GM18498 (cell line): ENCODE measurements at regions not wholly inside any gene's neighbourhood (a gene's known extent, or its start where the extent isn't known, plus 50 kb on each side); places are given as distances from the start of the nearest gene placed in this dataset.
"Not testable (repeated sequence)": the region's sequence is repeated elsewhere in the genome, so short reads cannot be mapped to it uniquely, and the experiment has no call there.

ENCODE experiments used
- ATAC-seq: cut with Tn5 transposase; IDR thresholded peaks from one replicate; pipeline ENCODE4 v1.9.1; 2021; ENCODE audit warnings: mild to moderate bottlenecking, moderate library complexity; ENCODE audit not compliant: unreplicated experiment

DNA sequence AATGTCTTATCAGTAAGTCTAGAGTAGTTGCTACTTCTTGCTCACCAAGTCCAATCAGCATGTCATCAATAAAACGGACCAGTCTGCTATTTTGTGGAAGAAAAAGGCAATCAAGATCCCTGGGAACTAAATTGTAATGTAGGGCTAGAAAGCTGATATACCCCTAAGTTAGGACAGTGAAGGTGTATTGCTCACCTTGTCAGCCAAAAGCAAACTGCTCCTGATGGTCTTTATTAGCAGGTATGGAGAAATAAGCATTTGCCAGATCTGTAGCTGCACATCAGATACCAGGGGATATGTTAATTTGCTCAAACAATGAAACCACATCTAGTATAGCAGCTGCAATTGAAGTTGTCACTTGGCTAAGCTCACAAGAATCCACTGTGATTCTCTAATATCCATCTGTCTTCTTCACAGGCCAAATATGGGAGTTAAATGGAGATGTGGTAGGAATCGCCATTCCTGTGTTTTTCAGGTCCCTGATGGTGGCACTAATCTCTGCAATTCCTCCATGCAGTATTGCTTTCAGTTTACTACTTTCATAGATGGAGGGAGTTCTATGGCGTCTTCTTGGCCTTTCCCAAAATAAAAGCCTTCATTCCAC, 75.0 kb downstream of the TMEM237 start:
- ATAC-seq = no peak

DNA sequence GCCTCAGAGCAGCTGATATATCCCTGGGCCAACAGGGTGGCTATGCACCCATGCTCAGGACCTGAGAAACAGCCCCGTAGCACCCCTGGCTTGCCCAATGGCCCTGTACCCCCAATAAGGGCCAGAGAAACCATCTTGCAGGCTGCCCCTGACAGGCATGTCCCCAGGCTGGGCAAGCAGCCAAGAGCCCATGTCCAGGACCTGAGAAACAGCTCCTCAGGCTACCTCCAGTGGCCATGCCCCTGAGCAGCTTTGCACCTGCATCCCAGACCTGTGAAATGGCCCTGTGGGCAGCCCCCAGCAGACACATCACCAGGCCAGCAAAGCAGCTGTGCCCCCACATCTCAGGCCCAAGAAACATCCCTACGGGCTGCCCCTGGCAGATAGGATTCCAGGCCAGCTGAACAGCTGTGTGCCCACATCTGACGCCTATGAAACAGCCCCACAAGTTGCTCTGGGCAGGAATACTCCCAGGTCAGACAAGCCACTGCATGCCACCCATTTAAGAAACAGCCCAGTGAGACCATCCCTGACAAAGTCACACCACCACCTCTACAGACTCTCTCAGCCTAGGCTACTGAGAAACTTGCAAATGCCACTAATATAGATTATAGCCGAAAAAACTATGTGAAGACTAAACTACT, 84.1 kb downstream of the TMEM237 start:
- no peak for ATAC-seq

DNA sequence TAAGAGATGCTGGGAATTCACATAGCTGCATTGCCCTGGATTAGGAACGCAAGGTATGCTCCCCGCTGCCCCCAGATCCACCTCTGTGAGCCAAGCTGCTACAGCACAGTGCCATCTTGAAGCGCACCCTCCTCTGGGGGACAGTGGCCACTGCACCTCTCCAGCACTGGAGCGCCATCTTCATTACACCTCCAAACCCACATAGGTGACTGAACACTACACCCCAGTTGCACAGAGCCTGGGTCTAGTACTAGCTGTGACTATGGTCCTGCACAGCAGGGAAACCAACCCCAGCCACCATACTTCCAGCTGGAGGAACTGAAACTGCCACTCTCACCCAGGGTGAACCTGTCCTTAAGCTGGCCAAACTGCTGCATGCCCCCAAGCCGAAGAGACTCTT, 84.6 kb downstream of the TMEM237 start:
- ATAC-seq = no peak

DNA sequence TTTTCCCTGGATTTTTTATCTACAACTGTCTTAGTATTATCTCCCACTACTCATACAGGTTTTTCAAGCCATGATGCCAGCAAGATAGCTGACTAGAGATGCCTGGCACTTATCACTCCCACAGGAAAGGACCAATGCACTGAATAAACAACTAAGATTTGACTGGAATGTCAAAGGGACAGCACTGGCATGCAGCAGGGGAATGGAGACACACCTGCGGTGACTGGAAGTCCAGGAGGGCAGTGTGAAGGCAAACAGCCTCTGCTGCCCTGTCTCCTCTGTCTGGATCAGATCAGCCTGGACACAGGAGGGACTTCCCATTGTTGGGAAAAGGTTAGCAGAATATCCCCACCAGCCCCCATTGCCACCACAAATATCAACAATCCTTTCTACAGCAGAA, 85.1 kb downstream of the TMEM237 start:
- no peak for ATAC-seq

DNA sequence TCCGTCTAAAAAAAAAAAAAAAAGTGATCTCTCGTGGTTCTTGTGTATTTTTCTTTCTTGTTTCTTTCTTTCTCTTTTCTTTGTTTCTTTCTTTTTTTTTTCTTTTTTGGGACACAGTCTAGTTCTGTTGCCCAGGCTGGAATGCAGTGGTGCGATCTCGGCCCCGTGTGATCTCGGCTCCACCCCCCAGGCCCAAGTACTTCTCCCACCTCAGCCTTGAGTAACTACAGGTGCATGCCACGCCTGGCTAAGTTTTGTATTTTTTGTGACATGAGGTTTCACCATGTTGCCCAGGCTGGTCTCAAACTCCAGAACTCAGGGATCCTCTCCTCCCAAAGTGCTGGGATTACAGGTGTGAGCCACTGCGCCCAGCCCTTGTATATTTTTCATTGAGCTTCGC, 91.4 kb downstream of the TMEM237 start:
- no peak for ATAC-seq

DNA sequence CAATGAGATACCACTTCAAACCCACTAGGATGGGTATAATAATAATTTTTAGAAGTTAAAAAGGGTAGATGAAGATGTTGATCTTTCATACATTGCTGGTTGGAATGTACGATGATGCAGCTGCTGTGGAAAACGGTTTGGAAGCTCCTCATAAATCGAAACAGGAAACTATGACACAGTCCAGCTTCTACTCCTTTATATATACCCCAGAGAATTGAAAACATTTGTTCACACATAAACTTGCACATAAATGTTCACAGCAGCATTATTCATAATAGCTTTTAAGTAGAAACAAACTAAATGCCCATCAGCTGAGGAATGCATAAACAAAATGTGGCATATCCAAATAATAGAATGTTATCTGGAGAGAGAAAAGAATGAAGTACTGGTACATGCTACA, 95.0 kb downstream of the STRADB start:
- no peak for ATAC-seq

DNA sequence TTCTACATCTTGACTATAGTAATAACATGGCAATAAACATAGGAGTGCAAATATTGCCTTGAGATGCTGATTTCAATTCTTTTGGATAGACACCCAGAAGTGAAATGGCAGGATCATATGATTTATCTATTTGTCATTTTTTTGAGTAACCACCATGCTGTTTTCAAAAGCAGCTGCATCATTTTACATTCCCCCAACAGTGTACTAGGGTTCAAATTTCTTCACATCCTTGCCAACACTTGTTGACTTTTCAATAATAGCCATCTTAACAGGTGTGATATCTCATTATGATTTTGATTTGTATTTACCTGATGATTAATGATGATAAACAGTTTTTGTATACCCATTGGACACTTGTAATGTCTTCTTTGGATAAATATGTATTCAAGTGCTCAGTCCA, 90.8 kb downstream of the STRADB start:
- no peak for ATAC-seq

DNA sequence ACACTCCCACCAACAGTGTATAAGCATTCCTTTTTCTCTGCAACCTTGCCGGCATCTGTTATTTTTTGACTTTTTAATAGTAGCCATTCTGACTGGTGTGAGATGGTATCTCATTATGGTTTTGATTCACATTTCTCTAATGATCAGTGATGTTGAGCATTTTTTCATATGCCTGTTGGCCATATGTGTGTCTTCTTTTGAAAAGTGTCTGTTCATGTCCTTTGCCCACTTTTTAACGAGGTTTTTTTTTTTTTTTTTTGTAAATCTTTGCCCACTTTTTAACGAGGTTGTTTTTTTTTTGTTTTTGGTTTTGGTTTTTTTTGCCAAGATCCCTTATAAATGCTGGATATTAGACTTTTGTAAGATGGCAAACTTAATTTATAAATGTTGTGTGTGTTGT, 87.7 kb downstream of the STRADB start:
- not testable (repeated sequence) for ATAC-seq

DNA sequence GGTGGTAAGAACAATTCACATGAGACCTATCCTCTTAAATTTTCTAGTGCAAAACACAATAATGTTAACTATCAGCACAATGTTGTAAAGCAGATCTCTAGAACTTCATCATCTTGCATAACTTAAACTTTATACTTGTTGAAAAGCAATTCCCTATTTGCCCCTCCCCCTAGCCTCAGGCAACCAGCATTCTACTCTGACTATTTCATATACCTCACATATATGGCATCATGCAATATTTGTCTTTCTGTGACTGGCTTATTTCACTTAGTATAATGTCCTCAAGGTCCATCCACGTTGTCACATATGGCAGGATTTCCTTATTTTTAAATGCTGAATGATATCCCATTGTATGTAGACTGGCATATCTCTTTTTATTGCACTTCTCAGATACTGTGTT, 86.5 kb downstream of the STRADB start:
- no peak for ATAC-seq

DNA sequence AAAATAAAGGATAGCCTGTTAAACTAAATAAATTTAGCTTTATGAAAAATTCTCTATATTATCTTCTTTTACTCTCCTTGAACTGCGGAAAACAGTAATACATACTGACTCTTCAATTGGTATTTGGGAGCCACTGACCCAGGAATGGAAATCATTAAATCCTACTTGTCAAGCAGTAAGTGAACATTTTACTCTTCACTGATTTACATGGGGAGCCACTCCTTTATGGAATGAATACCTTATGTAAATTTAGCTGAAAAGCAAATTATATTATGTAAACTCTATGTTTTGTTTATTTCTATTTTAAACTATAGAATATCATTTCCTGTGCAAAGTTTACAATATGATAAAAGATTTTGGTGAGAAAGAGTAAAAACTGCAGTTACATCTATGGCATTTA, 85.2 kb downstream of the STRADB start:
- ATAC-seq = no peak

DNA sequence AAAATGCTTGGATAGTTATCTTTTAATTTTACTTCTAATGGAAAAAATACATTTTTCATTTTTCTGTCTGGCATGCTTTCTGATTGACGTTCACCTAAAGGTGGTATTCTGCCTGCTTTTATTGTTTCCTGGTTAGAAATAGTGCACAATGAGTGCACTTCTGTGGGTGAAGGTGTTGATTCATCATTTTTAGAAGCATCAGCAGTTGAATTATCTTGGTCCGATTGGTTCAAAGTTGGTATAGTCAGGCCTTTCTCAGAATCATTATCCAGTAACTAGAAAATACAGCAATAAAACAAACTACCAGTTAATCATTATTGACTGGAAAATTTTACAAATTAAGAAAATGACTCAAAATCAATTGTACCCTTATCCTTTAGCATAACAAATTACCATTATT, 84.5 kb downstream of the STRADB start:
- no peak for ATAC-seq

DNA sequence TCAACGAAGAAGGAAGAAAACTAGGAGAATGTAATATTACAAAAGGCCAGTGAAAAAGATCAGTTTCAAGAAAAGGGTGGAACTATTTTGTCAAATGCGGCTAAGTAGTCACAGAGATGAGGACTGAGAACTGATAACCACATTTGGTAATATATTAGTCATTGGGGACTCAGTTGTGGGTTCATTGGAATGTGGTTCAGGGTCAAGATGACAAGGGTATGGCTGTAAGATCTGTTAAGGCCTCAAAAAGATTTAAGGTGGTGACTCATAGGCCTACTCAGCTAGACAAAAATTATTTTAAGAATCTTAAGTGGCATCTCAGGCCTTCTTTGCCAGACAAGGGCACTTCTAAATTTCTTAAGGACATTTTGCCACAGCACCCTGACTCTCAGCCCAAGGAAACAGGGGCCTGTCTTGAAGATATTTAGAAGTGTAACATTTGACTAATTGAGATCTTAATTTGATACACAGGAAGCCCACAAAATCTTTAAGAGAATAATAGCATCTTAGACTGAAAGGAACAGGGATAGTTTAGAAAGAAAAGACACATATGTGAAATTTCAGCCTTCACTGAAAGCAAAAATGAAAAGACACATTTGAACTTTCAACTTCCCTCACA, 81.3 kb downstream of the STRADB start:
- ATAC-seq = peak; percentile 85
